ENCODE measurements at regions not wholly inside any gene's neighbourhood (a gene's known extent, or its start where the extent isn't known, plus 50 kb on each side); places are given as distances from the start of the nearest gene placed in this dataset.

- Mint-ChIP-seq H3K4me1 (ENCODE audit: low read depth, unreplicated experiment) (no peaks in the 10 kb centered on the region), H3K36me3 (ENCODE audit: low read depth, unreplicated experiment) (no peaks in the 10 kb centered on the region), H3K9me3 (ENCODE audit: unreplicated experiment) (no peaks in the 10 kb centered on the region), H3K27ac (ENCODE audit: unreplicated experiment) (no peak overlapping the region), H3K27me3 (ENCODE audit: low read depth, unreplicated experiment) (no peaks in the 10 kb centered on the region), H3K4me3 (ENCODE audit: unreplicated experiment) (no peak overlapping the region)
- no peaks in the 10 kb centered on the region for H3K4me1 ChIP-seq (ENCODE audit: insufficient read depth, low read length)
- no peak overlapping the region for H3K9ac ChIP-seq (ENCODE audit: low read length)
- H4K20me1 ChIP-seq (ENCODE audit: insufficient read depth, low read length), result no peaks in the 10 kb centered on the region
- H3K27ac ChIP-seq (ENCODE audit: low read depth, low read length), result no peak overlapping the region
- DNase-seq (ENCODE audit: low read depth) (no peak), FAIRE-seq (no peak)
- no peak overlapping the region for H3K4me3 ChIP-seq (ENCODE audit: insufficient read depth, low read depth, low read length)
- no peaks in the 10 kb centered on the region for H3K27me3 ChIP-seq (ENCODE audit: insufficient read depth, low read length)
- H3K9me3 ChIP-seq (ENCODE audit: insufficient read depth, low read depth, low read length), result no peaks in the 10 kb centered on the region
- TF ChIP-seq EZH2 (IDR thresholded peaks at IDR 0.05; ENCODE audit: insufficient read depth, low read length) (no peak), CTCF (IDR thresholded peaks at IDR 0.05; ENCODE audit: insufficient read depth, low read depth, low read length) (no peak)
- no peaks in the 10 kb centered on the region for H3K36me3 ChIP-seq (ENCODE audit: insufficient read depth, low read length)
- H3K79me2 ChIP-seq (ENCODE audit: insufficient read depth, low read length), result no peaks in the 10 kb centered on the region
- no peak overlapping the region for H3K4me2 ChIP-seq (ENCODE audit: low read length)
- H2AFZ ChIP-seq (ENCODE audit: low read depth, low read length), result no peak overlapping the region
These were observed 1310.9 kb upstream of the TMEFF2 start for GRCh38 chr2:193505620-193506019.

- no peak overlapping the region for H3K4me2 ChIP-seq (ENCODE audit: low read length)
- H3K36me3 Mint-ChIP-seq (ENCODE audit: low read depth, unreplicated experiment), result no peaks in the 10 kb centered on the region
- H3K9ac ChIP-seq (ENCODE audit: low read length), result no peak overlapping the region
- DNase-seq (ENCODE audit: low read depth) (no peak), FAIRE-seq (no peak)
- peaks cover 2% of the 10 kb centered on the region for H3K9me3 Mint-ChIP-seq (ENCODE audit: unreplicated experiment)
- no peak overlapping the region for H2AFZ ChIP-seq (ENCODE audit: low read depth, low read length)
- no peaks in the 10 kb centered on the region for H3K79me2 ChIP-seq (ENCODE audit: insufficient read depth, low read length)
- no peaks in the 10 kb centered on the region for H3K36me3 ChIP-seq (ENCODE audit: insufficient read depth, low read length)
- H3K4me3 ChIP-seq (ENCODE audit: insufficient read depth, low read depth, low read length), result no peak overlapping the region
- no peaks in the 10 kb centered on the region for H3K4me1 Mint-ChIP-seq (ENCODE audit: low read depth, unreplicated experiment)
- no peaks in the 10 kb centered on the region for H3K27me3 ChIP-seq (ENCODE audit: insufficient read depth, low read length)
- peak overlapping the region; percentile 64 for H3K4me3 Mint-ChIP-seq (ENCODE audit: unreplicated experiment)
- H3K27ac Mint-ChIP-seq (ENCODE audit: unreplicated experiment), result no peak overlapping the region
- no peak for TF ChIP-seq CTCF (IDR thresholded peaks at IDR 0.05; ENCODE audit: insufficient read depth, low read depth, low read length)
- TF ChIP-seq EZH2 (IDR thresholded peaks at IDR 0.05; ENCODE audit: insufficient read depth, low read length), result no peak
- H3K27me3 Mint-ChIP-seq (ENCODE audit: low read depth, unreplicated experiment), result no peaks in the 10 kb centered on the region
- no peaks in the 10 kb centered on the region for H4K20me1 ChIP-seq (ENCODE audit: insufficient read depth, low read length)
- no peak overlapping the region for H3K27ac ChIP-seq (ENCODE audit: low read depth, low read length)
- H3K4me1 ChIP-seq (ENCODE audit: insufficient read depth, low read length), result no peaks in the 10 kb centered on the region
- H3K9me3 ChIP-seq (ENCODE audit: insufficient read depth, low read depth, low read length), result no peaks in the 10 kb centered on the region
These were observed 1307.8 kb upstream of the TMEFF2 start for GRCh38 chr2:193502363-193503035.

- Histone ChIP-seq H3K79me2 (ENCODE audit: insufficient read depth, low read length) (no peaks in the 10 kb centered on the region), H2AFZ (ENCODE audit: low read depth, low read length) (no peak overlapping the region), H3K9me3 (ENCODE audit: insufficient read depth, low read depth, low read length) (no peaks in the 10 kb centered on the region), H3K9ac (ENCODE audit: low read length) (no peak overlapping the region), H3K27ac (ENCODE audit: low read depth, low read length) (no peak overlapping the region), H3K4me2 (ENCODE audit: low read length) (no peak overlapping the region), H3K27me3 (ENCODE audit: insufficient read depth, low read length) (no peaks in the 10 kb centered on the region), H3K36me3 (ENCODE audit: insufficient read depth, low read length) (no peaks in the 10 kb centered on the region), H3K4me1 (ENCODE audit: insufficient read depth, low read length) (no peaks in the 10 kb centered on the region), H3K4me3 (ENCODE audit: insufficient read depth, low read depth, low read length) (no peak overlapping the region), H4K20me1 (ENCODE audit: insufficient read depth, low read length) (no peaks in the 10 kb centered on the region)
- FAIRE-seq (no peak), DNase-seq (ENCODE audit: low read depth) (no peak)
- Mint-ChIP-seq H3K27me3 (ENCODE audit: low read depth, unreplicated experiment) (no peaks in the 10 kb centered on the region), H3K4me1 (ENCODE audit: low read depth, unreplicated experiment) (no peaks in the 10 kb centered on the region), H3K4me3 (ENCODE audit: unreplicated experiment) (no peak overlapping the region), H3K36me3 (ENCODE audit: low read depth, unreplicated experiment) (no peaks in the 10 kb centered on the region), H3K9me3 (ENCODE audit: unreplicated experiment) (peaks cover 2% of the 10 kb centered on the region), H3K27ac (ENCODE audit: unreplicated experiment) (no peak overlapping the region)
- TF ChIP-seq CTCF (IDR thresholded peaks at IDR 0.05; ENCODE audit: insufficient read depth, low read depth, low read length), result no peak
- TF ChIP-seq EZH2 (IDR thresholded peaks at IDR 0.05; ENCODE audit: insufficient read depth, low read length), result no peak
These were observed 1302.1 kb upstream of the TMEFF2 start for GRCh38 chr2:193496786-193497185.
